Gastrocnemius medialis (tissue), 4 donors: ENCODE measurements at regions not wholly inside any gene's neighbourhood (a gene's known extent, or its start where the extent isn't known, plus 50 kb on each side); places are given as distances from the start of the nearest gene placed in this dataset.

ENCODE experiments used
- ATAC-seq, 2 donors: fragments of 150-250 bp; one replicate each; pipeline ENCODE4 v1.9.1; 2016
- DNase-seq, 2 donors: peaks; one replicate each; pipeline ENCODE4 v3.0.0-alpha.2; 2019
- H3K27ac ChIP-seq, 4 donors: fragments of 200-600 bp; sonication (generic); 1 replicate in 1 of 4; 2 replicates in 3 of 4; pipeline ENCODE4 v1.5.1; 2016 to 2018; ENCODE audit warnings: mild to moderate bottlenecking in 2 of 4, moderate library complexity in 1 of 4
- H3K27me3 ChIP-seq, 3 donors: fragments of 200-600 bp; sonication (generic) in 2 of 3; 1 replicate in 1 of 3; 2 replicates in 2 of 3; pipeline versions ENCODE4 v1.5.1 to v1.6.0; 2016 to 2019; ENCODE audit warnings: mild to moderate bottlenecking in 1 of 3, moderate library complexity in 1 of 3
- H3K36me3 ChIP-seq, 2 donors: fragments of 200-600 bp; sonication (generic) in 1 of 2; one replicate each; pipeline ENCODE4 v1.5.1; 2017 to 2018
- H3K4me1 ChIP-seq, 2 donors: fragments of 200-600 bp; sonication (generic) in 1 of 2; one replicate each; pipeline ENCODE4 v1.5.1; 2016 to 2017; ENCODE audit warnings: mild to moderate bottlenecking in 2 of 2
- H3K4me3 ChIP-seq, 4 donors: fragments of 200-600 bp; sonication (generic) in 3 of 4; 1 replicate in 1 of 4; 2 replicates in 3 of 4; pipeline ENCODE4 v1.5.1; 2016 to 2019; ENCODE audit warnings: mild to moderate bottlenecking in 2 of 4
- H3K9me3 ChIP-seq, 3 donors: fragments of 200-600 bp; sonication (generic) in 2 of 3; 1 replicate in 1 of 3; 2 replicates in 2 of 3; pipeline ENCODE4 v1.5.1; 2016 to 2019
- POLR2A ChIP-seq, 2 donors: fragments of 450-650 bp; IDR thresholded peaks; one replicate each; pipeline ENCODE4 v1.6.1; 2017; ENCODE audit warnings: antibody characterized with exemption in 2 of 2, mild to moderate bottlenecking in 2 of 2, moderate library complexity in 2 of 2
- in situ Hi-C, 4 donors: fragments of 200-750 bp; cut with MboI; loops; one replicate each; pipeline versions ENCODE4 v1.15.0 to v1.8.0; 2017; ENCODE audit warnings: low sequenced_read_pairs in 4 of 4
- intact Hi-C: fragments of 100-400 bp; cut with DNase I; formaldehyde crosslinking; loops from one replicate; pipeline ENCODE4 v1.15.1; 2023; ENCODE audit warnings: low total_unique reads
- TF ChIP-seq, protein P1 (sequence below), 5 experiments: fragments of 450-650 bp in 3 of 5; fragments of 200-600 bp in 2 of 5; sonication (generic) in 2 of 5; IDR thresholded peaks in 4 of 5; conservative IDR thresholded peaks in 1 of 5; 1 replicate in 4 of 5; 2 replicates in 1 of 5; pipeline ENCODE4 v1.5.1; 2016 to 2019; ENCODE audit warnings: antibody characterized with exemption in 5 of 5, mild to moderate bottlenecking in 3 of 5, moderate library complexity in 3 of 5

DNA sequence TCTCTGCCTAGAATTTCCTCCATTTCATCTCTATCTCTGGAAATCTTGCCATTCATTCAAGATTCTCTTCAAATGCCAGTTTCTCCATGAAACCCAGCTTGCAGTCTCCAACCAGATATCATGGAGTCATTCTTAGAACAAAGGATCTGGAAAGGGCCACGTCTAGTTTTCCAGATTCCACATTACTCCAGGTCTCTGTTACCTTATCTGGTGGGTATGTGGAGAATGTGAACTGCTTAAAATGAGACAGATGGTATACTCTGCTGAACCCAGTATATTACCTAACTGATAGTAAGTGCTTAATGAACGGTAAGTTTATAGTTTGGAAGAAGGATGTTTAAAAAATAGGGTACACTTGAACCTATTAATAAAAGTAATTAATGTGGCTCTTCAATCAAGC lies 52.3 kb upstream of the ZSWIM6 start:
- in situ Hi-C loops (no loop called here), intact Hi-C loops (no loop called here)
- ATAC-seq (no peak), DNase-seq (no peak)
- Histone ChIP-seq H3K27me3 (no peaks in the 10 kb centered on the region), H3K9me3 (no peaks in the 10 kb centered on the region), H3K36me3 (no peaks in the 10 kb centered on the region), H3K4me3 (no peak overlapping the region), H3K27ac (no peak overlapping the region), H3K4me1 (peaks cover 0 to 7% of the 10 kb centered on the region in 2 donors)
- TF ChIP-seq POLR2A (IDR thresholded peaks at IDR 0.05): no peak
- TF ChIP-seq, protein P1, sequence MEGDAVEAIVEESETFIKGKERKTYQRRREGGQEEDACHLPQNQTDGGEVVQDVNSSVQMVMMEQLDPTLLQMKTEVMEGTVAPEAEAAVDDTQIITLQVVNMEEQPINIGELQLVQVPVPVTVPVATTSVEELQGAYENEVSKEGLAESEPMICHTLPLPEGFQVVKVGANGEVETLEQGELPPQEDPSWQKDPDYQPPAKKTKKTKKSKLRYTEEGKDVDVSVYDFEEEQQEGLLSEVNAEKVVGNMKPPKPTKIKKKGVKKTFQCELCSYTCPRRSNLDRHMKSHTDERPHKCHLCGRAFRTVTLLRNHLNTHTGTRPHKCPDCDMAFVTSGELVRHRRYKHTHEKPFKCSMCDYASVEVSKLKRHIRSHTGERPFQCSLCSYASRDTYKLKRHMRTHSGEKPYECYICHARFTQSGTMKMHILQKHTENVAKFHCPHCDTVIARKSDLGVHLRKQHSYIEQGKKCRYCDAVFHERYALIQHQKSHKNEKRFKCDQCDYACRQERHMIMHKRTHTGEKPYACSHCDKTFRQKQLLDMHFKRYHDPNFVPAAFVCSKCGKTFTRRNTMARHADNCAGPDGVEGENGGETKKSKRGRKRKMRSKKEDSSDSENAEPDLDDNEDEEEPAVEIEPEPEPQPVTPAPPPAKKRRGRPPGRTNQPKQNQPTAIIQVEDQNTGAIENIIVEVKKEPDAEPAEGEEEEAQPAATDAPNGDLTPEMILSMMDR (IDR thresholded peaks at IDR 0.05 in 4 of 5, conservative IDR thresholded peaks at IDR 0.05 in 1 of 5): no peak

DNA sequence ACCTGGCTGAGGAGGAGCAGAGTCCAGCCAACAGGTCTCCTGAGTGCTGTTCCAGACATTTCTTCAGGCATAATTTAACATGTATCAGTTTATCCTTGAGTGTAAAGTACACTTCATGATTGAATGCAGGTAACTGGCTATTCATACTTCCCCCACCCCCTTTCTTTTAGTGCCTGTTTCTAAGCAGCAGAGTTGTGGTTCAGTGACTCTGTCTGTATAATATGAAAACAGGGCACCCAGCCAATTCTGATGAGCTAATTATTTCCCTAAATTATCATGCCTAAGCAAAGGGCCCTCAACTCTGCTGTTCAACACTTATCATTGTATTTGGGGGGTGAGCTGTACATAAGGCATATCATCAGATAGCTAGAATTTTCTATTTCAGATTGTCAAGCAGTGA lies 51.9 kb upstream of the ZSWIM6 start:
- Histone ChIP-seq H3K27ac (no peak overlapping the region), H3K4me3 (no peak overlapping the region), H3K36me3 (no peaks in the 10 kb centered on the region), H3K4me1 (peaks cover 0 to 7% of the 10 kb centered on the region in 2 donors), H3K27me3 (no peaks in the 10 kb centered on the region), H3K9me3 (no peaks in the 10 kb centered on the region)
- intact Hi-C loops (no loop called here), in situ Hi-C loops (no loop called here)
- DNase-seq (no peak), ATAC-seq (no peak)
- TF ChIP-seq, protein P1 (IDR thresholded peaks at IDR 0.05 in 4 of 5, conservative IDR thresholded peaks at IDR 0.05 in 1 of 5): no peak
- no peak for TF ChIP-seq POLR2A (IDR thresholded peaks at IDR 0.05)

DNA sequence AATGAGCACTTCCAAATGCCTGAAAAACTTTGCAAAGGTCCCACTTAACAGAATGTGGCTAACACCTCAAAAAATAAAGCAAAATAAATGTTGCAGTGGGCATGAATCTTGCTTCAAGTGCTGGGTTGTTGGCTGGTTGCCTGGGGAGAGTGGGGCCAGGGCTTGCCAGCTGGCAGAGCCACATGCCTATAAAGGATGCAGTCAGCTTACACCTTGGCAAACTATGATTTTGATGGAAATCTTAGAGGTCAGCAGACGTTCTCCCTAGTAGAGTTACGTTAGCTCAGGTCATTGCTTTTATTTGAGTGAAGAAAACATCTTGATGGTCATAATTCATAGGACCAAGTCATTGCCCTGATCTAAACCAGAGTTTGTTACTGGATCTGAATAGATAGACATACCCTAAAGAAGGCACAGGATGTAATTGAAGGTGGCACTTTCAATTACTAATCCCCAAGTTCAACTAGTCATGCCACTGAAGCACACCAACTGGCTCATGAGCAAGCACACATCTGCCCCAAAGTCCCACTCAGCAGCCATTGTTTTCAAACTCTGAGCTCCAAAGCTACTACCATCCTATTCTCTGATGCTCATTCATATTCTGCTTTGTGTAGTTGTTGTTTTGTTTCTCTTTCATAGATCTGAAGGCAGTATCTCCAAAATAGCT lies 51.2 kb upstream of the ZSWIM6 start:
- intact Hi-C loops: no loop called here
- Histone ChIP-seq H3K4me3 (no peak overlapping the region), H3K27me3 (no peaks in the 10 kb centered on the region), H3K27ac (no peak overlapping the region), H3K36me3 (no peaks in the 10 kb centered on the region), H3K9me3 (no peaks in the 10 kb centered on the region), H3K4me1 (peaks cover 0 to 7% of the 10 kb centered on the region in 2 donors)
- DNase-seq (no peak), ATAC-seq (no peak)
- in situ Hi-C loops: no loop called here
- no peak for TF ChIP-seq POLR2A (IDR thresholded peaks at IDR 0.05)
- TF ChIP-seq, protein P1 (IDR thresholded peaks at IDR 0.05 in 4 of 5, conservative IDR thresholded peaks at IDR 0.05 in 1 of 5): no peak

DNA sequence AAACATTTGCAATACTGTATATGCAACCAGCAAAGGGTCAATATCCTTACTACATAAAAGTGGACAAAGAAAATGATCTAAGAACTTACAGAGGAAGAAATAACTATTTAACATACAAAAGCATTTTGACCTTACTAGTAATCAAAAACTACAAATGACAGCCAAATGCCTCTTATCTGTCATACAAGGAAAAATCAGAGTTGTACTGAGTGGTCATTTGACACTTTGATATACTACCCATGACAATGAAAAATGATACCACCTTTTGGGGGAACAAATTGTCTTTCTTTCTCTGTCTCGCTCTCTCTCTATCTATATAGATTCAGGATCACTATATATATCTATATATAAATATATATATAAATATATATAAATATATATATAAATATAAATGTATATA lies 50.4 kb upstream of the ZSWIM6 start:
- Histone ChIP-seq H3K36me3 (no peaks in the 10 kb centered on the region), H3K4me1 (peaks cover 0 to 7% of the 10 kb centered on the region in 2 donors), H3K27me3 (no peaks in the 10 kb centered on the region), H3K9me3 (no peaks in the 10 kb centered on the region), H3K27ac (no peak overlapping the region), H3K4me3 (no peak overlapping the region)
- DNase-seq (no peak), ATAC-seq (no peak)
- TF ChIP-seq, protein P1 (IDR thresholded peaks at IDR 0.05 in 4 of 5, conservative IDR thresholded peaks at IDR 0.05 in 1 of 5): no peak
- no peak for TF ChIP-seq POLR2A (IDR thresholded peaks at IDR 0.05)
- in situ Hi-C loops: no loop called here
- intact Hi-C loops: no loop called here
